CD4-positive, alpha-beta T cell treated with Interleukin-17A for 4 hours (primary cell): ENCODE measurements at regions not wholly inside any gene's neighbourhood (a gene's known extent, or its start where the extent isn't known, plus 50 kb on each side); places are given as distances from the start of the nearest gene placed in this dataset.
"Not testable (repeated sequence)": the region's sequence is repeated elsewhere in the genome, so short reads cannot be mapped to it uniquely, and the experiment has no call there.

Experiments used
- DNase-seq: peaks from one replicate; pipeline ENCODE4 v3.0.0-alpha.2; 2020; ENCODE audit warnings: mixed read lengths

GRCh38 chr2:19198381-19198780, 160.0 kb downstream of the OSR1 start:
- no peak for DNase-seq

- no peak for DNase-seq
Measured at GRCh38 chr2:19195661-19196060, 162.8 kb downstream of the OSR1 start.

- DNase-seq = no peak
Measured at GRCh38 chr2:19189391-19189790, 169.0 kb downstream of the OSR1 start.

- DNase-seq = no peak
Measured at GRCh38 chr2:19187323-19188020, 171.0 kb downstream of the OSR1 start.

DNA sequence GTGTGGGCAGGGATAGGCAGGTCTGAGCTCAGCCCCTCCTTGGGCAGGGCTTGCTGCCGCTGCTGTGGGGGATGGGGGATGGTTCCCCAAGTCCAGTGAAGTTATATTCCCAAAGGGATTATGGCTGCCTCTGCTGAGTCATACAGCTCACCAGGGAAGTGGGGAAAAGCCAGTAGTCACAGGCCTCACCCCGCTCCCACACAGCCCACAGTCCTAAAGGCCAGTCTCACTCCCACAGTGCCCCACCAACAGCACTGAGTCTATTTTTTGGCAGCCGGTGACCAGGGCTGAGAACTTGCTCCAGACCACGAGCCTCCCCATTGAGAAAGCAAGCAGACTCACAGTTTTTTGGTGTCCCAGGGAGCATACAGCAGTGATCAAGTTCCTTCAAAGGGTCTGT, 173.3 kb downstream of the OSR1 start:
- DNase-seq = no peak

- no peak for DNase-seq
Measured at GRCh38 chr2:19178175-19178574, 180.2 kb downstream of the OSR1 start.

GRCh38 chr2:19176977-19177376, 181.4 kb downstream of the OSR1 start:
- DNase-seq = no peak

DNA sequence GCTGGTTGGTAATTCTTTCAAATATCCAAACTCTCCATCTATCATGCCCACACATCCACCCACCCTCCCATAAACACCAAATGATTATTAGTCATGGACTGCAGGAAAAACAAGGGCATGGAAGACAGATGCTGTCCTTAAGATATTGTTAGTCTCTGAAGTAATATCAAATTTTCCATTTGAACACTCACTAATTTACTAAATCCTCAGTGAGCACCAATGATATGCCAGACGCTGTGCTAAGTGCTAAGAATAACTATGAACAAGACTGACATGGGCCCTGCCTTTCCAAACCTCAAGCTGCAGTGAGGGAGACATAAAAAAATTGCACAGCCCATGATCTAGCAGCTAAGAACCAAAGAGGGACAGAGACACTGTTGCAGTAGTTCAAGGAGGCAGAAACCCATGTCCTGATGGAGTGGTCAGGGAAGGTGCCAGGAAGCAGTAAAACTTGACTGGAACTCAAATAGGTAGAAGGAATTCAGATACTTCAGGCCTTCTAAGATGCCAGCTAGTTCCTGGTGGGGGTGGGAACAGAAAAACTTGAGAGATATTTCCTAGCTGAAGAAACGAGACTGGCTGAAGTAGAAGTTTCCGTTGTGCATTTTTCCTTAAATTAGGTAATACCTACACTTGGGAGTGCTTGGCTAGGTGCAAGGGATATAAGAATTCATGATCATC, 182.1 kb downstream of the OSR1 start:
- no peak for DNase-seq

DNA sequence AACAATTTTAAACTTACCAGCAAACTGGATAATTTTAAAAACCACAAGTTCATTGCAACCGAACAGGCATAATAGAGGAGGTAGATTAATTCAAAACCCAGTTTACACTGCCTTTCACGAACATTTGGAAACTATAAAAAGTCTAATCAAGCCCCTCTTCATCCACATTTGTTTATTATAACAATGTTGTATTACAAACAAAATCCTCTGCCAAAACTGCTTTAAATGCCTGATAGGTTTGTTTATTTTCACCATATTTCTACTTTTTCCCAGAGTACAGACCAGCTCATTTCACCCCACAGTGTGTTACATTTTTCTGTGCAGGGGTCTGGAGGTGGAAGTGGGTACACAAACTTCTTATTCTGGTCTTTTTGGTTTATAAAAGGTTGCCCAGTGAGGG, 184.2 kb downstream of the OSR1 start:
- DNase-seq = no peak

GRCh38 chr2:19171409-19171808, 187.0 kb downstream of the OSR1 start:
- no peak for DNase-seq

GRCh38 chr2:19169134-19169768, 189.2 kb downstream of the OSR1 start:
- no peak for DNase-seq

- DNase-seq = not testable (repeated sequence)
Measured at GRCh38 chr2:19164099-19164498, 194.3 kb downstream of the OSR1 start.

GRCh38 chr2:19158896-19159295, 199.5 kb downstream of the OSR1 start:
- no peak for DNase-seq

- no peak for DNase-seq
Measured at GRCh38 chr2:19158211-19158610, 200.2 kb downstream of the OSR1 start.

GRCh38 chr2:19156646-19157045, 201.8 kb downstream of the OSR1 start:
- no peak for DNase-seq

GRCh38 chr2:19150726-19151125, 207.7 kb downstream of the OSR1 start:
- DNase-seq = no peak

GRCh38 chr2:19146867-19147266, 211.6 kb downstream of the OSR1 start:
- DNase-seq = no peak

- no peak for DNase-seq
Measured at GRCh38 chr2:19141234-19142004, 217.0 kb downstream of the OSR1 start.

GRCh38 chr2:19140463-19141208, 217.8 kb downstream of the OSR1 start:
- DNase-seq = no peak

DNA sequence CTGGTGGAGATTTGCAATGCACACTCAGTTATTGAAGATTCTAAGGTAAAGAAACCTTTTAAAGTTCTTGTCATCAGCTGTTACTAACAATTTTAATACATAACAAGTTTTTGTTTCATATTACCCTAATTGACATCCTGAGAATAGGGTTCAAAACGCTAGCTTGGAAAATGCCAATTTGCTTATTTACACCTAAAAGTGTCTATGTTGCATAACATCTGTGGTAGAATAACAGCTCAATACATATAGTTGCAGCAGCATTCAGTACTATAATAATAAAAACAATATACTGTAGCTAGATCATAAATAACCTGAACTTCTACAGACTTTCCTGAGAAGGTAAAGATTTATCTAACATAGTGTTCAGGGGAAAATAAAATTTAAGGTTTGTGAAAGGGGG, 219.0 kb downstream of the OSR1 start:
- DNase-seq = no peak

GRCh38 chr2:19138264-19138825, 220.1 kb downstream of the OSR1 start:
- DNase-seq = no peak

DNA sequence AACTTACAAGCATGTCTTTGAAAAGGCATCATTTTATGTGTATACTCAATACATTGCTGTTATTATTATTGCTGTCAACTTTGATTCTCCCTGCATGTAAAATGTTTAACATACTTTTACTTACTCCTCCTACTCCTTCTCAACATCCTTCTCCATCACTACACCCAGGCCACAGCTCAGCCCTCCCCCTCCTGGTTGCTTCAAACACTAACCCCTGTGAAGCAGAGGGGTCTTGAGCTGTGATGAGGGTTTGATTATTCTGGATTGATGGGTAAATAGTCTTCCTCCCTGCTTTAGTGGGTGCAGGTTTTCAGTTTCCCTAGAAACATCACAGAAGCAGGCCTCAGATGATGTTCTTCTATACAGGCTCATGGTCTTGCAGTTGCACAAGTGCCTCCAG, 221.0 kb downstream of the OSR1 start:
- DNase-seq = no peak
